ENCODE measurements at regions not wholly inside any gene's neighbourhood (a gene's known extent, or its start where the extent isn't known, plus 50 kb on each side); places are given as distances from the start of the nearest gene placed in this dataset.

- TF ChIP-seq HDGF (IDR thresholded peaks at IDR 0.05; ENCODE audit: borderline replicate concordance): no peak
- no peak for TF ChIP-seq FOXA1 (IDR thresholded peaks at IDR 0.05)
- no peak for TF ChIP-seq SP1 (IDR thresholded peaks at IDR 0.05)
- no peak for TF ChIP-seq ELF4 (IDR thresholded peaks at IDR 0.05)
- no peak for TF ChIP-seq ARNT (IDR thresholded peaks at IDR 0.05)
- no peak for TF ChIP-seq PKNOX1 (IDR thresholded peaks at IDR 0.05)
- TF ChIP-seq ZNF384 (IDR thresholded peaks at IDR 0.05): no peak
- TF ChIP-seq TARDBP (IDR thresholded peaks at IDR 0.05): no peak
- TF ChIP-seq FOXM1 (IDR thresholded peaks at IDR 0.05; ENCODE audit: borderline replicate concordance): no peak
- TF ChIP-seq BHLHE40 (IDR thresholded peaks at IDR 0.05; ENCODE audit: borderline replicate concordance): no peak
- TF ChIP-seq LEF1 (IDR thresholded peaks at IDR 0.05; ENCODE audit: borderline replicate concordance): no peak
These were observed 170.6 kb downstream of the ZNF330 start for GRCh38 chr4:141391293-141391692.

All from HEK293T (cell line).